GM19328 (cell line): ENCODE measurements at regions not wholly inside any gene's neighbourhood (a gene's known extent, or its start where the extent isn't known, plus 50 kb on each side); places are given as distances from the start of the nearest gene placed in this dataset.

ENCODE experiments used
- ATAC-seq: cut with Tn5 transposase; IDR thresholded peaks from one replicate; pipeline ENCODE4 v1.9.1; 2021; ENCODE audit warnings: mild to moderate bottlenecking, moderate library complexity; ENCODE audit not compliant: unreplicated experiment

DNA sequence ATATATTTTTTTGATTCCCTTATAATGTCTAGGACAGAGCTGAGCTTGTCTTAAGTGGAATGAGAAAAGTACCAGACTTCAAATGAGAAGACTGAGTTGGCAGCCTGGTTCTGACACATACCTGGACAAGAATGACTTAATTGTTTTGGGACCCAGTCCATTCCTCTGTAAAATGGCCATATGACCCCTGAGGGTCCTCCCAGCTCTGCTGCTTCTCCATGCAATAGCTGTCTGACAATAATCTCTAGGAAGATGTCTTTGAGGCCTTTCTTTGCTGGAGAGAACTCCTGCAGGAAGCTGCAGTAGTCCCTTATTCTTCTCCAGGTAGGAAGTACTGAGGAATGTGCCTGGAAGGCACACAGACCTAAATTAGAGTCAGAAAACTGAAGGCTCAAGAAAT, 55.9 kb upstream of the SLIT3 start:
- no peak for ATAC-seq

DNA sequence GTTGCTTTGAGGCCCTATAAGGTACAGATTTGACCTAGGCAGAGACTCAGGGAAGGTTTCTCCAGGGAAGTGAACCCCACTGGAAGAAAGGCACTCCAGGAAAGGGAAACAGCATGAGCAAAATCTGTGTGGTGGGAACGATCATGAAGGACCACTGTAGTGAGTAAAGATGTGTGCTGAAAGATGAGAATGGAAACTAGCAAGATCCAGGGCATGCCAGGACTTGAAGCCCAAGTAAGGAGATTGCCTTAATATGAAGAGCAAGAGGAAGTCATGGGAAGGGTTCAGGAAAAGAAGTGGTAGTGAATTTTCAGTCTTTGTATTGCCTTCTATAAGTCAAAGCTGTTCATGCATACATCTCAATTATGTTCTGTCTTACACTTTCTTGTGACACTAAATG, 55.2 kb upstream of the SLIT3 start:
- ATAC-seq: no peak

DNA sequence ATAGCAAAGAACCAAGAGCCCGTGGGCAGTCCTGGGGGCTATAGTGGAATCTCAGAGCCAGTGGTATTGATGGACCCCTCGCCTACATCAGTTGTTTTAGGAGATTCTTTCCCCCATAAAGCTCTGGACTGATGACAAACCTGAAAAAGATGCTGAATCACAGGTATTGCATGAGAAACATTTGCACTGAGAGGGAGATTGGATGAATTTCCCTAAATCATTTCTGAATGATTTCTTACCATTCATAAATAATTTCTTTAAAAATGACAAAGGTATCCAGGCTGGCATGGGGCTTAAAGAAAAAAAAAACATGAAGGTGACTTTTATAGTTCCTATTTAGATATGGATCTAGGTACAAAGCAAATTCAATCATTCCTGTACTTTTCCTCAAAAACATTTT, 54.0 kb upstream of the SLIT3 start:
- ATAC-seq: no peak

DNA sequence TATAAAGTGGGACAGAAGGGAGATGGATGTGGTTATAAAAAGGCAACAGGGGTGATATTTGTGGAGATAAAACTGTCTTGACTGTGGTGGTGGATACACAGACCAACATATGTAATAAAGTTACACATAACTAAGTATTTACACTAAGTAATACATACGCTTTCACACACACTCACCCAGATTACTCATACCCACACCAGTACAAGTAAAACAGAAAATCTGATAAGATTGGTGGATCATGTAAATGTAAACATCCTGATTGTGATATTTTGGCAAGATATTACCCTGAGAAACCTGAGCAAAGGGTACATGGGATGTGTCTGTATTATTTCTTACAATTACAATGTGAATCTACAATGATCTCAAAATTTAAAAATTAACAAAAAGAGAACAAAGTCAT, 53.3 kb upstream of the SLIT3 start:
- ATAC-seq: no peak

DNA sequence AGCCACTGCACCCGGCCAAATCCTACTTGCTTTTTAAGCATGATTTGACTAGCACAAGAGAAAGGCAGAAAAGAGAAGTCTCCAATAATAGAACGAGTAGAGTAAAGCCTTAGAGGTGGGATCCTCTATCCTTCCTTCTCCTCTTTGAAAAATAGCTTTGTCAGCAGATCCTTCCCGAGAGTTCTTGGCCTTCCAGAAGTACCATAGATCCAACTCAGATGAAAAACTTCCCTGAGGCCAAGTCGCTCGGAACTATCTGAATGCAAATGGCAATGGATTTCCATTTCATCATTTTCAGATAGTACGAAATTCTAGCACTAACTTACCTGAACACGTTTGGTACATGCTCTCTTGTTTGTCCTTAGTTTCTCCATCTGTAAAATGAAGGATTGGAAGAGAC, 52.0 kb upstream of the SLIT3 start:
- ATAC-seq: no peak

DNA sequence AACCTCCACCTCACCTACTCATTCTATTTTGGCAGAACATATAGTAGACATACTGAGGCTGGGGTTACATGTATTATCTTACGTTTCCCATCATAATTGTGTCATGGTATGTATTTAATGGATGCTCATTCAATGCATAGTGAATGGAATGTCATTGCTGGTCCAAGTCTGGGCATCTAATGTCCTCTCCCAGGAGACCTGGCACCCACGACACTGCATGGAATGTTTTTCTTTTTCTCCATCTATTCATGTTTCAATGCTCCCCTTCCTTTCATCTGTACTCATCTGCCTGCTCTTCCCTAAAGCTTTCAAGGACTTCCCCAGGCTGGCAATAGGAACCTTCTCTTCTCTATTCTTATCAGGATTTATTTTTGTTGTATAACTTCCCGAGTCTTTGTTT, 50.8 kb upstream of the SLIT3 start:
- ATAC-seq: no peak

DNA sequence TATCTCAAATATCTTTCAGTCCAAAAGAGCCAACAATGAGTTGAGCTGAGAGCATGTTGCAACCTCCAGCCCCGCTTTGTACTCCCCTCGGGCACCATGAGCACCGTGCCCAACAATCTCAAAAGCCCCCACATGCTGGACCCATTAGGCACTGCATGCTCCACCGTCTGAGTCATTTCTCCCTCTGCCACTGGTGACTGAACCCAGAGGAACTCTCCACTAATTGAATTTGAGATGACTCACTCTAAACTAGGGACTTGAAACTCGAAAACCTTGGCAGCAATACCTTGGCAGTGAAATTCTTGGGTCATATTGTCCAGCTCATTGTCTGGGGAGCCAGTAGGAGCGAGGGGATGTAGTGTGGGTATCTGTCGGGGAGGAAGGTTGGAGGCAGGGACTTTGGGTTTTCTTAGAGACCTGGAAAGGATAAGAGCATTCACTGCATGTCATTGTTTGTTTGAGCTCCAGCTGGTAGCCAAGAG, 49.9 kb upstream of the SLIT3 start:
- ATAC-seq: no peak
